ENCODE measurements at regions not wholly inside any gene's neighbourhood (a gene's known extent, or its start where the extent isn't known, plus 50 kb on each side); places are given as distances from the start of the nearest gene placed in this dataset.

- TF ChIP-seq SMAD3 (CRISPR knock-in tag; IDR thresholded peaks at IDR 0.05; ENCODE audit: borderline replicate concordance) (no peak), SP1 (CRISPR knock-in tag; conservative IDR thresholded peaks at IDR 0.05) (no peak), IRF1 (CRISPR knock-in tag; IDR thresholded peaks at IDR 0.05) (no peak), ZNF423 (CRISPR knock-in tag; IDR thresholded peaks at IDR 0.05) (no peak), CTCF (IDR thresholded peaks at IDR 0.05) (no peak), FOXP4 (CRISPR knock-in tag; IDR thresholded peaks at IDR 0.05) (no peak), MAX (CRISPR knock-in tag; IDR thresholded peaks at IDR 0.05) (no peak), NR2C2 (CRISPR knock-in tag; IDR thresholded peaks at IDR 0.05) (no peak)
Measured at GRCh38 chr6:82780334-82780733, 285.3 kb downstream of the UBE3D start.
